ENCODE measurements at regions not wholly inside any gene's neighbourhood (a gene's known extent, or its start where the extent isn't known, plus 50 kb on each side); places are given as distances from the start of the nearest gene placed in this dataset.

DNA sequence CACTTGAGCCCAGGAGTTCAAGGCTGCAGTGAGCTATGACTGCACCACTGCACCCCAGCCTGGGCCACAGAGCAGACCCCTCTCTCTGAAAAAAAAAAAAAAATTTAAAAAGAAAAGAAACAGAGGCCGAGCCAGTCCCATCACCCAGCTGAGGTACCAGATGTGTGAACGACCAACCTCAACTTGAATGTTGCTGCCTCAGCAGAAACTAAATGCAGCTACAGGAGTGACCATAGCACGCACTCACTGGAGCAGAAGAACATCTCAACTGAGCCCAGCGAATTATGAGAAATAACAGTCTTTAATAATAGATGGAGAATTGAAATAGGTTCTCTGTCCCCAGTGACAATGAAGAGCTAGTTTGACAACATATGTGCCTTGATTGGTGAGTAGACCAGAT lies 53.1 kb upstream of the ST8SIA6 start:
- TF ChIP-seq, protein P1, sequence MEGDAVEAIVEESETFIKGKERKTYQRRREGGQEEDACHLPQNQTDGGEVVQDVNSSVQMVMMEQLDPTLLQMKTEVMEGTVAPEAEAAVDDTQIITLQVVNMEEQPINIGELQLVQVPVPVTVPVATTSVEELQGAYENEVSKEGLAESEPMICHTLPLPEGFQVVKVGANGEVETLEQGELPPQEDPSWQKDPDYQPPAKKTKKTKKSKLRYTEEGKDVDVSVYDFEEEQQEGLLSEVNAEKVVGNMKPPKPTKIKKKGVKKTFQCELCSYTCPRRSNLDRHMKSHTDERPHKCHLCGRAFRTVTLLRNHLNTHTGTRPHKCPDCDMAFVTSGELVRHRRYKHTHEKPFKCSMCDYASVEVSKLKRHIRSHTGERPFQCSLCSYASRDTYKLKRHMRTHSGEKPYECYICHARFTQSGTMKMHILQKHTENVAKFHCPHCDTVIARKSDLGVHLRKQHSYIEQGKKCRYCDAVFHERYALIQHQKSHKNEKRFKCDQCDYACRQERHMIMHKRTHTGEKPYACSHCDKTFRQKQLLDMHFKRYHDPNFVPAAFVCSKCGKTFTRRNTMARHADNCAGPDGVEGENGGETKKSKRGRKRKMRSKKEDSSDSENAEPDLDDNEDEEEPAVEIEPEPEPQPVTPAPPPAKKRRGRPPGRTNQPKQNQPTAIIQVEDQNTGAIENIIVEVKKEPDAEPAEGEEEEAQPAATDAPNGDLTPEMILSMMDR (IDR thresholded peaks at IDR 0.05; ENCODE audit: control extremely low read depth, extremely low read depth): no peak
- Histone ChIP-seq H3K9me3 (ENCODE audit: control insufficient read depth in 4 of 4, insufficient read depth in 3 of 4, low read length in 3 of 4) (no peaks in the 10 kb centered on the region), H3K27ac (ENCODE audit: low read depth in 1 of 2, low read length in 1 of 2) (no peak overlapping the region), H3K36me3 (ENCODE audit: control insufficient read depth in 4 of 4, insufficient read depth in 4 of 4, low read length in 4 of 4) (no peaks in the 10 kb centered on the region), H3K9ac (ENCODE audit: insufficient read depth in 1 of 2, low read length in 2 of 2) (no peak overlapping the region), H3K4me3 (no peak overlapping the region), H3K4me1 (ENCODE audit: control insufficient read depth in 5 of 5, insufficient read depth in 5 of 5, low read length in 5 of 5) (peaks cover 0 to 10% (median 1%) of the 10 kb centered on the region in 5 donors), H3K27me3 (ENCODE audit: control insufficient read depth in 3 of 3, insufficient read depth in 3 of 3, low read length in 2 of 3) (no peaks in the 10 kb centered on the region)
- DNase-seq: no peak
- ATAC-seq (ENCODE audit: insufficient read depth, low FRiP score): no peak
- 94% methylated on average over 4 of the region's 4 CpGs for WGBS, 2 donors

DNA sequence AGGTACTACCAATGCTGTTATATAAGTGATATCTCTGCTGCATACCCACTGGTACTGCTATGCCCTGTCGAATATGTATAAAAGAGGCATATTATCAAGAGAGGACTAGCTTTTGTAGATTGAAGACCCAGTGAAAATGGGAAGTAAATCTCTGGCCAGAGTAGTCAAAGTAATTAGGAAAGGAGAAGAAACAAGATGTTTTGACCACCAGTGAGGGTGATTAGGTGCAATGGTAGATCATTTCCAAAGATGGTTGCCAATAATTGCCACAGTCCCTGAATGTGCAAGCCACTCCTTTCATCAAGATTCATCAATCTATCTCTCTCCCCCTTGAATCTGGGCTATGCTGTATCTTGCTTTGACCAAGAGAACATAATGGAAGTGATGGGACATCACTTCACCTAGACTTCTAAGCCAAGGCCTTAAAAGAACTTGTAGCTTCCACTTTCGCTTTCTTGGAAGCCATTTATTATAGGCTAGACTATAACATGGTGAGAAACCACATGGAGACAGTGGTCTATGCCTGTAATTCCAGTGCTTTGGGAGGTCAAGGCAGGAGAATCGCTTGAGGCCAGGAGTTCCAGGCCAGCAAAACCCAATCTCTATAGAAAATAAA lies 52.6 kb upstream of the ST8SIA6 start:
- Histone ChIP-seq H3K27me3 (ENCODE audit: control insufficient read depth in 3 of 3, insufficient read depth in 3 of 3, low read length in 2 of 3) (no peaks in the 10 kb centered on the region), H3K9me3 (ENCODE audit: control insufficient read depth in 4 of 4, insufficient read depth in 3 of 4, low read length in 3 of 4) (no peaks in the 10 kb centered on the region), H3K4me1 (ENCODE audit: control insufficient read depth in 5 of 5, insufficient read depth in 5 of 5, low read length in 5 of 5) (peaks cover 0 to 4% (median 0%) of the 10 kb centered on the region in 5 donors), H3K27ac (ENCODE audit: low read depth in 1 of 2, low read length in 1 of 2) (no peak overlapping the region), H3K4me3 (no peak overlapping the region), H3K36me3 (ENCODE audit: control insufficient read depth in 4 of 4, insufficient read depth in 4 of 4, low read length in 4 of 4) (no peaks in the 10 kb centered on the region), H3K9ac (ENCODE audit: insufficient read depth in 1 of 2, low read length in 2 of 2) (no peak overlapping the region)
- DNase-seq: no peak
- 89 to 91% methylated on average over 3 of the region's 3 CpGs for WGBS, 2 donors
- no peak for ATAC-seq (ENCODE audit: insufficient read depth, low FRiP score)
- TF ChIP-seq, protein P1 (IDR thresholded peaks at IDR 0.05; ENCODE audit: control extremely low read depth, extremely low read depth): no peak

DNA sequence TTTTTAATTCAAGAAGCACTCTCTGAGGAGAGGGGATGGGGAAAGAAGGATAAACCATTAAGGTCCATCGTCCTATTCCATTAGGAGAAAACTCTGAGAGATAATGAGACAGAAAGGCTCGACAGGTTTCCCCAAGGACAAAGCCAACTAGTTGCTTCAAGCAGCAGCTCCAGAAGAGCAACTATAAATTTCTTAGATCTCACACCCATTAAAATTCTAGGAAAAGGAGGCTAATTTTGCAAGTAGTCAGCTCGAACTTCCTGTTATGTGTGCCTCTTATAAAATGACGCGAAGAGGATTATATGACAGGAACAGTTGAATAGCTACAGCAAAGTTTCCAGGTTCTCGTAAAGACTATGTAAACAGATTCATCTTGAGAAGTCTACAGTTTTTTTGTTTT lies 52.0 kb upstream of the ST8SIA6 start:
- Histone ChIP-seq H3K4me1 (ENCODE audit: control insufficient read depth in 5 of 5, insufficient read depth in 5 of 5, low read length in 5 of 5) (peaks cover 0 to 4% (median 0%) of the 10 kb centered on the region in 5 donors), H3K4me3 (no peak overlapping the region), H3K9me3 (ENCODE audit: control insufficient read depth in 4 of 4, insufficient read depth in 3 of 4, low read length in 3 of 4) (no peaks in the 10 kb centered on the region), H3K27ac (ENCODE audit: low read depth in 1 of 2, low read length in 1 of 2) (no peak overlapping the region), H3K36me3 (ENCODE audit: control insufficient read depth in 4 of 4, insufficient read depth in 4 of 4, low read length in 4 of 4) (no peaks in the 10 kb centered on the region), H3K9ac (ENCODE audit: insufficient read depth in 1 of 2, low read length in 2 of 2) (no peak overlapping the region), H3K27me3 (ENCODE audit: control insufficient read depth in 3 of 3, insufficient read depth in 3 of 3, low read length in 2 of 3) (no peaks in the 10 kb centered on the region)
- TF ChIP-seq, protein P1 (IDR thresholded peaks at IDR 0.05; ENCODE audit: control extremely low read depth, extremely low read depth): no peak
- DNase-seq: no peak
- 62 to 71% methylated on average over 6 of the region's 6 CpGs for WGBS, 2 donors
- no peak for ATAC-seq (ENCODE audit: insufficient read depth, low FRiP score)

Measured in lung (tissue), 11 donors.